Body of pancreas (tissue), 4 donors: ENCODE measurements at regions not wholly inside any gene's neighbourhood (a gene's known extent, or its start where the extent isn't known, plus 50 kb on each side); places are given as distances from the start of the nearest gene placed in this dataset.

Experiments used
- CTCF ChIP-seq, 7 experiments: fragments of 450-650 bp in 4 of 7; fragments of 200-600 bp in 3 of 7; sonication (generic) in 3 of 7; IDR thresholded peaks; one replicate each; pipeline ENCODE4 v1.5.1; 2016 to 2019; ENCODE audit warnings: antibody characterized with exemption in 7 of 7
- POLR2A ChIP-seq, 3 donors: fragments of 450-650 bp; IDR thresholded peaks; one replicate each; pipeline ENCODE4 v1.6.1; 2016; ENCODE audit warnings: antibody characterized with exemption in 3 of 3, mild to moderate bottlenecking in 2 of 3

DNA sequence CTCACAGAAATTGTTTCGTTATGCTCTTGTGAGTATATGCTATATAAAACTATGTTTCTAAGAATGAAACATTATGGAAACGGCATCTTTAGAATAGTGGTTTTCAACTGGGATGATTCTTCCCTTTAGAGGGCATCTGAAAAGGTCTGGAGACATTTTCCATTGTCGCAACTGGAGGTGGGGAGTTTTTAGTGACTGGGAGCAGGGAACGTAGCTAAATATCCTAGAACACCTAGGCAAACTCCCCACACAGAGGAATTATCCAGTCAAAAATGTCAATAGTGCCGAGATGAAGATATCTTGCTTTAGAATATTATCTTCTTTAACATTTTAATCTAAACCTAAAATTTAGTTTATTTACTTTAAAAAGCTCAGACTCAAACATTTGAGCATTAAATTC lies 486.1 kb upstream of the FOXG1 start:
- TF ChIP-seq CTCF (IDR thresholded peaks at IDR 0.05): no peak
- no peak for TF ChIP-seq POLR2A (IDR thresholded peaks at IDR 0.05)
